ENCODE measurements at regions not wholly inside any gene's neighbourhood (a gene's known extent, or its start where the extent isn't known, plus 50 kb on each side); places are given as distances from the start of the nearest gene placed in this dataset.

DNA sequence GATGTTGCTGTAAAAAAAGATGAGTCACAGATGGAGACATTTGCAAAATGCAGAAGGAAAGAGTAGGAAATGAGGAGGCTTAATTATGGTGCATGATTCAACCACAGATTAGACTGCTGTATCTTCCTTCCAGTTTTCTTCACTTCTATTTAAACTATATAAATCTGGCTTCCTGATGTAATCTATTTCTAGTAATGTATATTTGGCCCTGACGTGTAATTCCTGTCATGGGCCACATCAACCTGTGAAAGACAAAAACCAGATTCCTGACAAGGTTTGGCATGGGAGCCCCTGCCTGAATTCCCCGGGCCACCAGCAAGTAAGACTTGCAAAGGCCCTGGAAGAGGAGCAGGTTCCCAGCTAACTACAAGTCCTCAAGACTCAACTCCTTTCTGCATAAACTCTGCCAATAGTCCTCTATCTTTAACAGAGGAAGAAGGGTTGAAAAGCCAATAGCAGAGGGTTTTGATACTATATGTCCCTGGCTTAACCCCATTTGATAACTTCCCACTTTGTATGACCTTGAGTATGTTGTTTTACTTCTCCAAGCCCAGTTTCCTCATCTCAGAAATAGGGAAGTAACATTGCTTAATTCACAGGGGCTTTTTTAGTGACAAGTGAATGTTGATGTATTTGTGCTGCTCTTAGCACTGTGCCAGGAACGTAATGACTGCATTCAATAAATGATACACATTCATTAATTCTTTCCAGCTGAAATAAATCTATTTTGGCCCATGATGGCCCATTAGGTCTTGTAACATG lies 172.7 kb downstream of the SPRY2 start:
- TF ChIP-seq POLR2A (IDR thresholded peaks at IDR 0.05) (no peak), POLR2AphosphoS5 (IDR thresholded peaks at IDR 0.05) (no peak)
- TF ChIP-seq, protein P1, sequence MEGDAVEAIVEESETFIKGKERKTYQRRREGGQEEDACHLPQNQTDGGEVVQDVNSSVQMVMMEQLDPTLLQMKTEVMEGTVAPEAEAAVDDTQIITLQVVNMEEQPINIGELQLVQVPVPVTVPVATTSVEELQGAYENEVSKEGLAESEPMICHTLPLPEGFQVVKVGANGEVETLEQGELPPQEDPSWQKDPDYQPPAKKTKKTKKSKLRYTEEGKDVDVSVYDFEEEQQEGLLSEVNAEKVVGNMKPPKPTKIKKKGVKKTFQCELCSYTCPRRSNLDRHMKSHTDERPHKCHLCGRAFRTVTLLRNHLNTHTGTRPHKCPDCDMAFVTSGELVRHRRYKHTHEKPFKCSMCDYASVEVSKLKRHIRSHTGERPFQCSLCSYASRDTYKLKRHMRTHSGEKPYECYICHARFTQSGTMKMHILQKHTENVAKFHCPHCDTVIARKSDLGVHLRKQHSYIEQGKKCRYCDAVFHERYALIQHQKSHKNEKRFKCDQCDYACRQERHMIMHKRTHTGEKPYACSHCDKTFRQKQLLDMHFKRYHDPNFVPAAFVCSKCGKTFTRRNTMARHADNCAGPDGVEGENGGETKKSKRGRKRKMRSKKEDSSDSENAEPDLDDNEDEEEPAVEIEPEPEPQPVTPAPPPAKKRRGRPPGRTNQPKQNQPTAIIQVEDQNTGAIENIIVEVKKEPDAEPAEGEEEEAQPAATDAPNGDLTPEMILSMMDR (IDR thresholded peaks at IDR 0.05): no peak

All from transverse colon (tissue), 4 donors.